Nephron progenitor cell (in vitro differentiated cells): ENCODE measurements at regions not wholly inside any gene's neighbourhood (a gene's known extent, or its start where the extent isn't known, plus 50 kb on each side); places are given as distances from the start of the nearest gene placed in this dataset.

Experiments used
- DNase-seq: peaks from one replicate; pipeline ENCODE4 v3.0.0; 2021
- H3K27ac Mint-ChIP-seq: 2 replicates; pipeline ENCODE4 v1.8.0; 2021; ENCODE audit warnings: mild to moderate bottlenecking, moderate library complexity, mixed read lengths
- H3K27me3 Mint-ChIP-seq: 2 replicates; pipeline ENCODE4 v1.8.0; 2021; ENCODE audit warnings: mild to moderate bottlenecking, low read depth, mixed read lengths; ENCODE audit not compliant: poor library complexity
- H3K36me3 Mint-ChIP-seq: 2 replicates; pipeline ENCODE4 v1.8.0; 2021; ENCODE audit warnings: low read depth, mixed read lengths
- H3K4me1 Mint-ChIP-seq: 2 replicates; pipeline ENCODE4 v1.8.0; 2021; ENCODE audit warnings: mixed read lengths
- H3K4me3 Mint-ChIP-seq: 2 replicates; pipeline ENCODE4 v1.8.0; 2021; ENCODE audit warnings: mild to moderate bottlenecking, moderate library complexity, mixed read lengths
- H3K9me3 Mint-ChIP-seq: 2 replicates; pipeline ENCODE4 v1.8.0; 2021; ENCODE audit warnings: mild to moderate bottlenecking, moderate library complexity, mixed read lengths
- TF ChIP-seq, protein P1 (sequence below): fragments of 200-600 bp; sonication (generic); IDR thresholded peaks from 2 replicates; pipeline ENCODE4 v1.5.0; 2021; ENCODE audit warnings: antibody characterized with exemption

GRCh38 chr14:51533160-51533559, 118.5 kb upstream of the FRMD6 start:
- H3K27ac Mint-ChIP-seq, result no peak overlapping the region
- no peak for DNase-seq
- H3K4me3 Mint-ChIP-seq, result no peak overlapping the region
- H3K27me3 Mint-ChIP-seq, result no peaks in the 10 kb centered on the region
- H3K36me3 Mint-ChIP-seq, result no peaks in the 10 kb centered on the region
- peaks cover 8% of the 10 kb centered on the region for H3K9me3 Mint-ChIP-seq
- TF ChIP-seq, protein P1, sequence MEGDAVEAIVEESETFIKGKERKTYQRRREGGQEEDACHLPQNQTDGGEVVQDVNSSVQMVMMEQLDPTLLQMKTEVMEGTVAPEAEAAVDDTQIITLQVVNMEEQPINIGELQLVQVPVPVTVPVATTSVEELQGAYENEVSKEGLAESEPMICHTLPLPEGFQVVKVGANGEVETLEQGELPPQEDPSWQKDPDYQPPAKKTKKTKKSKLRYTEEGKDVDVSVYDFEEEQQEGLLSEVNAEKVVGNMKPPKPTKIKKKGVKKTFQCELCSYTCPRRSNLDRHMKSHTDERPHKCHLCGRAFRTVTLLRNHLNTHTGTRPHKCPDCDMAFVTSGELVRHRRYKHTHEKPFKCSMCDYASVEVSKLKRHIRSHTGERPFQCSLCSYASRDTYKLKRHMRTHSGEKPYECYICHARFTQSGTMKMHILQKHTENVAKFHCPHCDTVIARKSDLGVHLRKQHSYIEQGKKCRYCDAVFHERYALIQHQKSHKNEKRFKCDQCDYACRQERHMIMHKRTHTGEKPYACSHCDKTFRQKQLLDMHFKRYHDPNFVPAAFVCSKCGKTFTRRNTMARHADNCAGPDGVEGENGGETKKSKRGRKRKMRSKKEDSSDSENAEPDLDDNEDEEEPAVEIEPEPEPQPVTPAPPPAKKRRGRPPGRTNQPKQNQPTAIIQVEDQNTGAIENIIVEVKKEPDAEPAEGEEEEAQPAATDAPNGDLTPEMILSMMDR, result no peak
- H3K4me1 Mint-ChIP-seq, result peaks cover 17% of the 10 kb centered on the region

- Mint-ChIP-seq H3K4me1 (peaks cover 10% of the 10 kb centered on the region), H3K9me3 (peaks cover 9% of the 10 kb centered on the region), H3K27ac (peak overlapping the region; percentile 60), H3K27me3 (peaks cover 1% of the 10 kb centered on the region), H3K36me3 (peaks cover 2% of the 10 kb centered on the region), H3K4me3 (no peak overlapping the region)
- no peak for DNase-seq
- TF ChIP-seq, protein P1, result no peak
These were observed 117.7 kb upstream of the FRMD6 start for GRCh38 chr14:51533872-51534553.

GRCh38 chr14:51534610-51535011, 117.1 kb upstream of the FRMD6 start:
- Mint-ChIP-seq H3K27ac (peak overlapping the region; percentile 60), H3K4me3 (no peak overlapping the region), H3K27me3 (peaks cover 4% of the 10 kb centered on the region), H3K9me3 (peaks cover 11% of the 10 kb centered on the region), H3K4me1 (peaks cover 8% of the 10 kb centered on the region), H3K36me3 (peaks cover 5% of the 10 kb centered on the region)
- TF ChIP-seq, protein P1, result no peak
- DNase-seq, result no peak

DNA sequence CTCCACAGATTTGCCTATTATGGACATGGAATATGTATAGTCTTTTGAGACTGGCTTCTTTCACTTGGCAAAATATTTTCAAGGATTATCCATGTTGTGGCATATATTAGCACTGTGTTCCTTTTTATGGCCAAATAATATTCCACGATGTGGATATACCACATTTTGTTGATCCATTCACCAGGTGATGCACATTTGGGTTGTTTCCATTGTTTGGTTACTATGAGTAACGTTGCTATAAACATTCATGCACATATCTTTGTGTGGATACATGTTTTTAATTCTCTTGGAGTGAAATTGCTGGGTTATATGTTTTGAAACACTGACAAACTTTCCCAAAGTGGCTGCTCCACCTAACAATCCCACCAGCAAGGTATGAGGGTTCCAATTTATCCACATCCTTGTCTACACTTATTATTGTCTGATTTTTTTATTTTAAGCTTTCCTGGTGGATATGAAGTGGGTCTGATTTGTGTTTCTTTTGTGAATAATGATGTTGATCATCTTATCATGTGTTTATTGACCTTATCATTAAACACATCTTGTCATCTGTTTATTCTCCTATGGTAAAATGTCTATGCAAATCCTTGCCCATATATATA, 116.2 kb upstream of the FRMD6 start:
- H3K27me3 Mint-ChIP-seq, result peaks cover 4% of the 10 kb centered on the region
- H3K36me3 Mint-ChIP-seq, result peaks cover 5% of the 10 kb centered on the region
- peaks cover 8% of the 10 kb centered on the region for H3K4me1 Mint-ChIP-seq
- no peak for DNase-seq
- peaks cover 11% of the 10 kb centered on the region for H3K9me3 Mint-ChIP-seq
- no peak overlapping the region for H3K27ac Mint-ChIP-seq
- H3K4me3 Mint-ChIP-seq, result no peak overlapping the region
- TF ChIP-seq, protein P1, result no peak

DNA sequence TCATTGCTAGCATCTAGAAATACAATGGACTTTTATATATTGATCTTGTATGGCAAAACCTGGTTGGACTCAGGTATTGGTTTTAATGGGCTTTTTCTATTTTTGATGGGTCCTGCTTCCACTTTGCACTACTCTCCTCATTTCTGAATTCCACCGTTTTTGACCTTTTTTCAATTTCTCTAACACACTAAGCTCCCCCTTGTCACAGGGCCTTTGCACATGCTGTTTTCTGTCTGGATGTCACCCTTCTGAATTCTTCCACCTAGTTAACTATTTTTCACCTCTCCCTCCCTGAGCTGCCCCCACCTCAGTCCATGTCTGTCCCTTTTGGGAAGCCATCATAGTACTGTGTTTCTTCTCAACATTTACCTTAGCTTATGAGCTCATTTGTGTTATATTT, 112.7 kb upstream of the FRMD6 start:
- DNase-seq, result no peak
- peaks cover 4% of the 10 kb centered on the region for H3K27me3 Mint-ChIP-seq
- H3K27ac Mint-ChIP-seq, result no peak overlapping the region
- H3K9me3 Mint-ChIP-seq, result peaks cover 11% of the 10 kb centered on the region
- H3K4me3 Mint-ChIP-seq, result no peak overlapping the region
- peaks cover 8% of the 10 kb centered on the region for H3K4me1 Mint-ChIP-seq
- H3K36me3 Mint-ChIP-seq, result peaks cover 5% of the 10 kb centered on the region
- TF ChIP-seq, protein P1, result no peak
